NCI-H748 (cell line): ENCODE measurements at regions not wholly inside any gene's neighbourhood (a gene's known extent, or its start where the extent isn't known, plus 50 kb on each side); places are given as distances from the start of the nearest gene placed in this dataset.
"Not testable (repeated sequence)": the region's sequence is repeated elsewhere in the genome, so short reads cannot be mapped to it uniquely, and the experiment has no call there.

ENCODE experiments used
- DNase-seq: peaks from one replicate; lab custom pipeline; 2025; ENCODE audit not compliant: unreplicated experiment; lab: John Stamatoyannopoulos, UW

DNA sequence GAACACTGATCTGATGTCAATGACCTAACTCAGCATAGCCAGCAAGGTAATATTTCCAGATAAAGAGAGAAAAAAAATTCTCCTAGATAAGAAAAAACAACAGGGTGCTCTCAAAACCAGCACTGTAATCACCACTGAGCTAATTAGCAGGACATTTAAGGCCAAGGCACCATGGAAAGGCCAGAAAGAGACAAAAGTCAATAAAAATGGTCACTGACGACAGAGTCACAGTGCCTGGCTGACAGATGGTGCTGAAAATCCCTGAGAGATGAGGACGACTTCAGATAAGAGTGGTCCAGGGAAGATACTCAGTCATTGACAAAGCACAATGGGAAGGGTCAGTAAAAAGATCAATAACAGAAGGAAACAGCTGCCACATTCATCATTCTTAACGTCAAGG, 186.7 kb downstream of the SPATA31A6 start:
- DNase-seq = not testable (repeated sequence)

DNA sequence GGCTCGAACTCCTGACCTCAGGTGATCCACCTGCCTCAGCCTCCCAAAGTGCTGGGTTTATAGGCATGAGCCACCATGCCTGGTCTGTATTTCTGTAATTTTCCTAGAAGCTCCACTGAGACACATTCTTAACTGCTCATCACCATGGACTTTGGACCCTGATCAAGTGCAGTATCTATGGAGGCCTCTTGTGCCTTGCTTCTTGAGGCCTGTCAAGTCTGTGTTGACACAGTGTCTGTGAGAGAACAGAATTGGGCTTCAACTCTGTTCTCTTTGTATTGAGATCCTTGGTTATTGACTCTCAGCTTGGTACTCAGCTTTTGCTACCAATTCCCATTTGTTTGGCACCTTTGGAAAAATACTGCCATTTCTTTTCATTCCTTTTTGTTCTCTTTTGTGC, 188.0 kb downstream of the SPATA31A6 start:
- DNase-seq = not testable (repeated sequence)

- not testable (repeated sequence) for DNase-seq
Measured at GRCh38 chr9:42377530-42378417, 194.3 kb downstream of the SPATA31A6 start.

GRCh38 chr9:42378418-42378815, 195.0 kb downstream of the SPATA31A6 start:
- DNase-seq = no peak

- DNase-seq = not testable (repeated sequence)
Measured at GRCh38 chr9:42379602-42380001, 196.1 kb downstream of the SPATA31A6 start.

DNA sequence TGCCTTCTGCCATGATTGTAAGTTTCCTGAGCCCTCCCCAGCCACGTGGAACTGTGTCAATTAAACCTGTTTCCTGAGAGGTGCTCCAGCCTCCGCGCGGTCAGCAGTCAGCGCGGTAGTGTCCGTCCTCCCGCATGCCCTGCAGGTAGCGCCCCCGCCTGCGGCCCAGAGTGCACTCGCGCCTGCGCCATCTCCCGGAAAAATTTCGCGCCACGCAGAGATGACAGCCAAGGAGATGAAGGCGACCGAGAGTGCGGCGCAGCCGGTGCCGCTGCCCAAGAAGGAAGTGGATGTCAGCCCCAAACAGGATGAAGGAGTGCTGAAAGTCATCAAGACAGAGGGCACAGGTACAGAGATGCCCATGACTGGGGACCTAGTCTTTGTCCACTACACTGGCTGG, 201.1 kb downstream of the SPATA31A6 start:
- not testable (repeated sequence) for DNase-seq

GRCh38 chr9:42385574-42386120, 202.2 kb downstream of the SPATA31A6 start:
- not testable (repeated sequence) for DNase-seq

GRCh38 chr9:42386477-42386876, 203.0 kb downstream of the SPATA31A6 start:
- no peak for DNase-seq

DNA sequence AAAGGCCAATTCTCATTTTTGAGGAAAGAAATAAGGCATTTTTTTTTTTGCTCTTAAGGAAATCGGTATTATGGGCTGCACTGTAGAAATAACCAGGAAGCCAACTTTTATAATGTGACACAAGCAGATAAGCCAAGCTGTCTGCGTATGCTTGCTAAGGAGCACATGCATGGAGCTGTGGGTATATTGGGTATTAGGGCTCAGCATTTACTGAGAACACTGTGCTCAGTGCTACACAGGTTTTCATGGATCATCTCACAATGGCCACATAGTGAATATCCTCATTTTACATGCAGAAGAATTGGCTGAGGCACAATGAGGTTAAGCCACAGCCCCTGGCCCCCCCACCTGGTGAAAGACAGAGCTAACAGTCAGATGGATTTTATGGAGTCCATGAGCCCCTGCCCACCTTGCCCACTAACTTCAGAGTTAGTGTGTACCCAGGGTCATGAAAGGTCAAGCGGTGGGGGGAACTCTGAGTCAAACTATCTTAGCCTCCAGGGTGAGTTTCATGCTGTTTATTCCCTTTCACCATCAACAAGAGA, 204.8 kb downstream of the SPATA31A6 start:
- no peak for DNase-seq

- DNase-seq = no peak
Measured at GRCh38 chr9:42388846-42389245, 205.4 kb downstream of the SPATA31A6 start.

- not testable (repeated sequence) for DNase-seq
Measured at GRCh38 chr9:42392773-42393455, 209.5 kb downstream of the SPATA31A6 start.

- no peak for DNase-seq
Measured at GRCh38 chr9:42396318-42396717, 212.9 kb downstream of the SPATA31A6 start.

- DNase-seq = not testable (repeated sequence)
Measured at GRCh38 chr9:42397336-42397735, 213.9 kb downstream of the SPATA31A6 start.

- DNase-seq = not testable (repeated sequence)
Measured at GRCh38 chr9:42402919-42403318, 219.5 kb downstream of the SPATA31A6 start.

- DNase-seq = not testable (repeated sequence)
Measured at GRCh38 chr9:42409581-42409980, 226.1 kb downstream of the SPATA31A6 start.

DNA sequence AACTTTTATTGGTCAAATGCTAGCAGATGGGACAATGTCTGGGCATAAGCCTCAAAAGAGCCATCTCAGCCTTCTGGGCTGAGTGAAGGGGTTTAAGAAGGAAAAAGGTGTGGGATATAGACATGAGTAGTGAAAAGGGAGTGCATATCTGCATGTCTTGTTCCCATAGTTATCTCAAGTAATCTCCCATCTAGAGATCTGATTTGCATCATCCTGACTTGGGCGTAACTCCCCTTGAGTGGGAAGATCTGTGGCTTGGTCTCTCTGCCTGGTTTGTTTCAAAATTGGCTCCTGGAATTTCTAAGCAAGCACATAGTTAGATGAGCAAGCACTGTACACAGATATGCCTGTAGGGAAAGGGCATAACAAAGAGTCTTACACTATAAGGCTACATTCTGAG, 228.9 kb downstream of the SPATA31A6 start:
- DNase-seq = not testable (repeated sequence)

GRCh38 chr9:42414865-42415264, 231.4 kb downstream of the SPATA31A6 start:
- DNase-seq = not testable (repeated sequence)

DNA sequence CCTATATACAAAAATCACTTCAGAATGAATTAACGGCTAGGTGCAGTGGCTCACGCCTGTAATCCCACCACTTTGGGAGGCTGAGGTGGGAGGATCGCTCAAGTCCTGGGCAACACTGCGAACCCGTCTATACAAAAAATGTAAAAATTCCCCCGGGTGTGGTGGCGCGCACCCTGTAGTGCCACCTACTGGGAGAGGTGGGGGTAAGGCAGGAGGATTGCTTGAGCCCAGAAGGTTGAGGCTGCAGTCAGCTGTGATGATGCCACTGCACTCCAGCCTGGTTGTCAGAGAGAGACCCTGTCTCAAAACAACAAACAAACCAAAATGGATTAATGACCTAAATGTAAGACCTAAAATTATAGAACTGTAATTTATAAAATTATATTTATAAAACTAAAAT, 236.2 kb downstream of the SPATA31A6 start:
- not testable (repeated sequence) for DNase-seq

GRCh38 chr9:42420324-42420723, 236.9 kb downstream of the SPATA31A6 start:
- DNase-seq = not testable (repeated sequence)

DNA sequence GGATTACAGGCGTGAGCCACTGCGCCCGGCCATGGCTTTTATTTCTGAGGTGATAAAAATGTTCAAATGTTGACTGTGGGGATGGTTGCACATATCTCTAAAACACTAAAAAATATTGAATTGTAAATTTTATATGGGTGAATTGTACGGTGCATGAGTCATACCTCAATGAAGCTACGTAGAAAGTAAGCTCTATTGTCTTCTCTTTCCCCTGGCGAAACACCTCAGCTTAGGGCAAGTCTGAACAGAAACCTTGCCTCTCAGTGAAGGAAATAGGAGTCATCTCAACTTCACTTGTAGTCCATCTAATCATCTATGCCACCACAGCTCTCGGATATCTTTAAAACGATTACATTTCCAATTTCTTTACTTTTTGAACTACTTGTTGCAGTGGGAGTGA, 238.2 kb downstream of the SPATA31A6 start:
- DNase-seq = not testable (repeated sequence)
